ENCODE measurements at regions not wholly inside any gene's neighbourhood (a gene's known extent, or its start where the extent isn't known, plus 50 kb on each side); places are given as distances from the start of the nearest gene placed in this dataset.
"Not testable (repeated sequence)": the region's sequence is repeated elsewhere in the genome, so short reads cannot be mapped to it uniquely, and the experiment has no call there.

DNA sequence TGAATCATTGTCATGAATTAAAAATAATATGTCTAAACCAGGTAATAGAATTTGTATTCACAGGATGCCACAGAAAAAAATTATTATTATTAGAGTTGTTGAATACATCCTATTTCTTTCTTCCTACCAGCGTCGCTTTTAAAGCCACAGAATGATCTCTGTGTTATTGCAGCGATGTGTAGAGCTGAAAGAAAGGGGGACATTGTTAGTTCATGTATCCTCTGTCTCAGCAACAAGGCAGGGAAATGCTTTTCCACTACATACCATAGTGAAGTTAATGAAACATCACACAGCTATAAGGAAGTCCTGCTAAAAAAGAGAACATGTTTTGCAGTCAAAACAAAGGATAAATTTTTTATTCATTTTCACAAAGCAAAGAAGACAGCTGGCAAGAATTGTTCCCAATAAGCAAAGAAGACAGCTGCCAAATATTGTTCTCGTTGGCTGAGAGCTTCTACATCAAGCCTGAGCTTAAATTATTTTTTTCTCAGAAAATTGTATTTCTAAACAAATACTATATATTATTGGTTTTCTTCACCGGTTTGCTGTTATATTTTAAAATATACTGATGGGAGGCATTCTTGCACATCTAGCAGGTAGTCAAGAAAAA is 1234.4 kb downstream of the SUCLG1 start:
- no peak for DNase-seq

DNA sequence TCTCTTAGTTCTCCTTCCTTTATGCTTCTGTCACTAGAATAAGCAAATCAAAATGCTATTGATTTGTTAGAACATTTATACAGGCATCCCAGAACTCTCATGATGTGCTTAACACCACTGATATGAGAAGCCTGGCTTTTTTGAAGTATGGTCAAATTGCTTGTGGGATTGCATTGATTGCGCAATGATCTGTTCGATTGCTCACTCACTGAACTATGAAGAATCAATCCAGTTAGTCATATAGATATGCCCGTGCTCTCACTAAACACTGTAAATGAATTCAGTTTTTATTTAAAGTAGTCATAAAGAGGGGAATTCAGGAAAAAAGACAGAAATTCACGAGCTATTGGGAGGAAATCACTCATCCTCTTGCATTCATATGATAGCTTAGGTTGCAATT is 1237.8 kb downstream of the SUCLG1 start:
- DNase-seq, result no peak

DNA sequence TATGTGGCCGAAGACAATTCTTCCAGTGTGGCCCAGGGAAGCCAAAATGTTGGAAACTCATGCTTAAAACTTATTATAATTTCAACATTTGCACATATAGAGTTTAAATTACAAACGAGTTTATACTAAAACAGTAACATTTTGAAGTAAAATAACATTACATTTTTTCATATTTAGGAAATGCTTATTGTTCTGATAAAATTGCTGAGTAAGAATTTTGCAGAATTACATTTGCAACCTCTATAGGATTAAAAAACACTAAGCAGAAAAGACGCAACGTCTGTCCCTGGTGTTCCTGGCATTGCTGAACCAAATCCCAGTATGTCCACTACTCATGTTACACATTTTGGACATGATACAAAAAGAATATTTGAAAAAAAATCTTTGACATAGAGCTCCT is 1241.2 kb downstream of the SUCLG1 start:
- DNase-seq, result no peak

DNA sequence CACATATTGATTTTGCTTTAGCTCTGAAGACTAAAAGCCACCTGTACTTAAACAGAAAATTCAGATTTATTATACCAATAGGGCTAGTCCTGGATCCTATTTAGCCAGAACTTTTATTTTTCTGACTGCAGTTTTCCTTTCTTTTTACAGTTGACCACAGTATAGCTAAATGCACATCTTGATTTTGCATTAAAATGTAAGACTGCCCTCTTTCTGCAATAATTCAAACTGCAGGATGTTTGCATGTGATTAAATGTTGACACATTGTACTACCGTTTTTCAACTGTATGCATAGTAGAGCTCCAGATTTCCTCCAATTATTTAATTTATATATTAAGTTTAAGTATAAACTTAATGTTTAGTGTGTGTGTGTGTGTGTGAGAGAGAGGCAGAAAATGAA is 1262.9 kb downstream of the SUCLG1 start:
- DNase-seq, result no peak

DNA sequence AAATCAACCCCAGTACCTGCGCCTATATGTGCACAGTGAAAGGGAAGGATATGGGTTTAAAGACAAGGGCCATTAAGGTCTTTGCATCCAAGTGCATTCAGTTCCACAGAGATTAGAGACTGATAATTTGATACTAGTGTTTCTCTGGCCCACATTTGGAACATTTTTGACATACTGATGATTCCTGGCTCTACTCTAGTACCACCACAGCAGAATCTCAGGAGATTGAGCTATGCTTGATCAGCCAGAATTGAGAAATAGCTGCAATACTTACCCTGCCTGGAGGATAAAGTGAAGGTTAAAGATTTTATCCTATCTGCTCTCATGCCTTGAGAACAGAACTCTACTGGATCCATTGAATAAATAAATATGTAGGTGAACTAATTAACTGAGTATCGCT is 1267.8 kb downstream of the SUCLG1 start:
- DNase-seq, result no peak

DNA sequence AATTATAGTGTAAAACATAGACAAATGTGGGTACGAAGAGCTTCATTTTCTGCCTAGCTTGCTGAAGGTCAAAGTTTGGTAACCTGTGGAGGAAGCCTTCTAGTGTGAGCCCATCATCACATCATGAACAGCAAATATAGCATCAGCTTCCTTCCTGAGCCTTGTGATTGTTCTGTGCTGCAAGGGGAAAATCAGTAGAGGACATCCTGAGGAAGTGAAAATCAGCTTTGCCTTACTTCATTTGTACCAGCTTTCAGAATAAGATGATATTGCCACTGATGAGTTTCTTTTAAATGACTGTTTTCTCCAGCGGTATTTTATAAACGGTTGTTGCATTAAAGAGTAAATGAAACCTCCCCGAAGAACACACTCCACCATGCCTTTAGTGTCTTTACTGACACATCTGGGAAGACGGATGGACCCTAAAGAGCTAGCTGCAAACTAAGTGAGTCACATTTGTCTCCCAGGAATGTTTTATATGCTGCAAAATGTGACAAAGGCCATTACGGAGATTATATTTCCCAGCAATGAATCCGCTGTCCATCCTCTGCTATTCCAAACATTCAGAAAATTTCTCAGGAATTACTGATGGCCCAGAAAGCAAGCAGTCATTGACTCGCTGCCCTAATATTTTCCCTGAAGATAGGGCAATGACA is 1272.8 kb downstream of the SUCLG1 start:
- DNase-seq, result no peak

DNA sequence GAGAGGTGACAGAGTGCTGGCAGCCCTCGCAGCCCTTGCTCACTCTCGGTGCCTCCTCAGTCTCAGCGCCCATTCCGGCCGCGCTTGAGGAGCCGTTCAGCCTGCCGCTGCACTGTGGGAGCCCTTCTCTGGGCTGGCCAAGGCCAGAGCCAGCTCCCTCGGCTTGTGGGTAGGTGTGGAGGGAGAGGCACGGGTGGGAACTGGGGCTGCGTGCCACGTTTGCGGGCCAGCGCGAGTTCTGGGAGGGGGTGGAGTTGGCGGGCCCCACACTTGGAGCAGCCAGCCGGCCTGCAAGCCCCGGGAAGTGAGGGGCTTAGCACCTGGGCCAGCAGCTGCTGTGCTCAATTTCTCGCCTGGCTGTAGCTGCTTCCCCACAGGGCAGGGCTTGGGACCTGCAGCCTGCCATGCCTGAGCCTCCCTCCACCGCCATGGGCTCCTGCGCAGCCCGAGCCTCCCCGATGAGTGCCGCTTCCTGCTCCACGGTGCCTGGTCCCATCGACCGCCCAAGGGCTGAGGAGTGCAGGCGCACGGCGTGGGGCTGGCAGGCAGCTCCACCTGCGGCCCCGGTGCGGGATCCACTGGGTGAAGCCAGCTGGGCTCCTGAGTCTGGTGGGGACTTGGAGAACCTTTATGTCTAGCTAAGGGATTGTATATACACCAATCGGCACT is 1278.1 kb downstream of the SUCLG1 start:
- not testable (repeated sequence) for DNase-seq

DNA sequence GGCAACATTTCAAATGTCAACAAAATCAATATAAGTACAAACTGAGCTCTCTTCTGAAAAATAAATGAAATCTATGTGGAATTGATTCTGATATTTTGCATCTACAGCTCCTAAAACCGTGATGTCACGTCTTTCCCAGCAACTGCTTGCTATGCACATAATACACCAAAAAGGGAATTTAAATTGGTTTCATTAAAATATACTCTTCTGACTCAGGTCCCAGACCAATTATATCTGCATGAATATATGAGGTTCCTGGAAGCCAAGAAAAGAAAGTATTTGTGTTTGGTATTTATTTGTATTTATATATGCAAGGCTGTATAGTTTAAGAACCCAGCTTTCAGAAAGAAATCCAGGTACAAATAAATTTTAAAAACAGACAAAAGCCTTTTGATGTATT is 1282.5 kb downstream of the SUCLG1 start:
- no peak for DNase-seq

DNA sequence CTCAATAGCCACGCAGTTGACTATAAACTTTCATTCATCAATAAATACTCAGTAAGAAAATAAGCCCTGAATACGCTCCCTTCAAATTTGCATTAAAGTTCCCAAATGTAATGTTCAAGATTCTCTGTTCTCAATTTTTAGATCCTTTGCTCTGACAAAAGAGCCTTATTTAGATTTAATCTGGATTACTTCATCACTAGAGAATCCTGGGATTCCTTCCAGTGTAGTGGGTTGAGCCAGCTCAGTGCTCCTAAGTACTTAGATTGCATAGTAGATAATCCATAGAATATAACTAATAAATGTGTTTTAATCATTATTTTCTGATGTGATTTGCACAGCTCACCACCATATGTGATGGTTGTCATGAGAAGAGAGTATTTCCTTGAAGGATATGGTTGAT is 1286.2 kb downstream of the SUCLG1 start:
- no peak for DNase-seq

DNA sequence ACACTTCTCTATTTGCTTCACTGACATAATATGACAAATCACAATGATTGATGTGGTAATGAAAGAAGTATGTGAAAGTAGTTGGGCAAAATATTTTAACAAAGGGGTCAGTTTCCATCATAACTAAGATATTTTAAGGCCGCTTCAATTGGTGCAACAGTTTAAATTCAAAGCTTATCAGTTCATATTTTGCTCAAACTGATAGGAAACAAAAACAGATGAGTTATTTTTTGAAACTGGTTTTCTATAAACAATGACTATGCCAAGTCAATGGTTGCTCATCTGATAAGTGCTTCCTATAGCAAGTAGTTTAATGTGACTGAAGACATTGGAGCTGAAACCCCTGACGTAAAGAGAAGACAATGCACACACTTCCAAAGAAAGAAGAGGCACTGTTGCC is 1290.7 kb downstream of the SUCLG1 start:
- DNase-seq, result no peak

DNA sequence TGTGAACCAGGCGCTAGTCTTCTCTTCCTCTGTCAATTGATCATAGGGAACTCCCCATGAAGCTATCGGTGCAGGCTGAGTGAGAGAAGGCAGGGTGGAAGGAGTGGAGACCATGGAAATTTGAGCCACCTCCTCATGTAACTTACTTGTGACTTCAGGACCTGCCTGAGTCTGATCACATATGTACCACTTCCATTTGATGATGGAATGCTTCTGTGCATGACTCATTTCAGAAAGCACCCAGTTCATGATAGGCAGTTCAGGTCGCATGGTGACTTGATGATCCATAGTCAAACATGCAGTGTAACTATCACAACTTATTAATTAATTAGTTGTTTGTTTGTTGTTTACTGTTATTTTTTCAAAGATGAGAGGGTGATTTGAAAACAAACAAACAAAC is 1296.7 kb downstream of the SUCLG1 start:
- no peak for DNase-seq

DNA sequence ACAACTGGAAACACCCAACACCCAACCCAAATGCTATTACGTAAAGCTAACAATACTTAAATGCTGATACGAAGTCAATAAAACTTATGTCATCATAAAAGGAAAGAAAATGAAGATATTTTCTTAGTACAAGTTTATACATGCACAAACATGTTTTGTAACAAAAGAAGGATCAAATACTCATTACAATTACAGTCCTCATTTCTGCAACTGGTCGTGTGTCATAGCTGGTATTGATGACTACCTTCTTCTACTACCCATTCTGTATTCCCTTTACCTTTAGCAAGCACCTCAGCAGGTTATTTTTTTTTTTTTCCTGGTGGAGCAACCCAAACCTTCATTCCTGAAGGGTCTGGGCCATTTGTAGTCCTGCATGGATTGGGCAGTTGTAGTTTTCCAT is 1298.5 kb downstream of the SUCLG1 start:
- no peak for DNase-seq

DNA sequence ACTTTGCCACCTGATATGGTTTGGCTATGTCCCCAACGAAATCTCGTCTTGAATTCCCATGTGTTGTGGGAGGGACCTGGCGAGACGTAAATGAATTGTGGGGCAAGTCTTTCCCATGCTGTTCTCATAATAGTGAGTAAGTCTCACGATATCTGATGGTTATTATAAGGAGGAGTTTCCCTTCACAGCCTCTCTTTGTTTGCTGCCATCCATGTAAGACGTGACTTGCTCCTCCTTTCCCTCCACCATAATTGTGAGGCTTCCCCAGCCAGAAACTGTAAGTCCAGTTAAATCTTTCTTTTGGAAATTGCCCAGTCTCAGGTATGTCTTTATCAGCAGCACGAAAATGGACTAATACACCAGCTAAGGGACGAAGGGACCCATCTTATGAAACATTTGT is 1303.3 kb downstream of the SUCLG1 start:
- no peak for DNase-seq

DNA sequence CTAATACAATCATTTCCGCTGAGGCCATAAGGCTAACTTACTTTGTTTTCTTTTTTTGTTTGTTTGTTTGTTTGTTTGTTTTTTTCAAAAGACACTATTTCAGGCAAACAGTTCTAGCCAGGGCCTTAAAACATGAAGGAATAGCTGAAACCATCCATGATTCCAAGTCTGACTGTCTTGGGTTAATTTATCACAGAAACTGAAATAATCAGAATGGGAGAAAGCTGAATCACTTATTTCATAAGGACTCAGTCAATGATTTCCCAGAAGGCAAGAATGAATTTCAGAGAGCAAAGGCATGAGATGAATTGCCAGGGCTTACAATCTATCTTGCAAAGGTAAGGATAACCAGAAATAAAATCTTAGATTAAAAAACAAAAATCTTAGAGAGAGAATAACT is 1315.1 kb downstream of the SUCLG1 start:
- DNase-seq, result no peak

DNA sequence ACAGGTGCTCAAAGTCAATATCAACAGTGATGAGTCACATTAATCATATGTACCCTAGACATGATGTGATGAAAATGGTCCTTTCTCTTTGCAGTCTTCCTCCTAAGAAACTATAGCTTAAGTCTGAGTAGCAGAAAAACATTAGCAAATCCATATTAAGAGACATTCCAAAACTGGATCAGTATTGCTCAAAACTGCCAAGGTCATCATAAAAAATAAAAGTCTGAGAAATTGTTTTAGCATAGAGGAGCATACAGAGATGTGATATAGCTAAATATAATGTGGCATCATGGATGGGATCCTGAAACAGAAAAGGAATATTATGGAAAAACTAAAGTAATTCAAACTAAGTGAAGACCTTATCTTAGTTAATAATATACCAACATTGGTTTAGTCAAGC is 1316.1 kb downstream of the SUCLG1 start:
- no peak for DNase-seq

DNA sequence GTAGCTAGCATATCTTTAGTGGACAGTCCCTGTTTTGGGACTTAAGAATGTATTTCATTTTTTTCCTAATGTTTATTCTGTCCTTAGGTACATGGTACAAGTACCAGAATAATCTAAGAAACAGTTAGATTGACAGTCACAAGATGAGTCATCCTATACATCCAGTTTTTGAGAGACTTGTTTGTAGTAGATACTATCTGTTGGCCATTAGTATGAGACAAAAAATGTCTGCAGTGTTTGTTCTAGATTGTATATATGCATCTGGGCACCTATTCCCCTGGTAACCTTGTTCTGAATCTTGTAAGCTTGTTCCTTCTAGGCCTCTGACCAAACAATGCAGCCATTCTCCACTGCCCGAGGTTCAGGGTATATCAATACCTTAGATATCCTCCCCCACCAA is 1343.5 kb downstream of the SUCLG1 start:
- DNase-seq, result no peak

DNA sequence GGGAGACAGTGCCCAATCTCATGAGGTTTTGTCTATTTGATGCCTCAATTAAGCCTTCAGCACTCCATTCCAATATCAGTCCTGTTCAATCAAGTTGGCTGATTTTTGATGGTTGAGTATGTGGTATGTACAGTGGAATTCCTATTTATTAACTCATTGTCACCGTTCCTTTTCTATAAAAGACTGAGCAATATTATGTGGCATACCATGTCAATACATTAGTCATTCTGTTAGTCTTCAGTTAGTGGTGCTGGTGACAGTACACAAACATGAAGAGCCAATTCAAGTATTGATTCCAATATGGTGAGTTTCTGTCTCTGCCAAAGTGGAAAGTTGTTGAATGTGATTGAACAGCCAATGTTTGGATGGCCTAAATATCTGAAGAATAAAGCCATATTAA is 1343.9 kb downstream of the SUCLG1 start:
- DNase-seq, result no peak

DNA sequence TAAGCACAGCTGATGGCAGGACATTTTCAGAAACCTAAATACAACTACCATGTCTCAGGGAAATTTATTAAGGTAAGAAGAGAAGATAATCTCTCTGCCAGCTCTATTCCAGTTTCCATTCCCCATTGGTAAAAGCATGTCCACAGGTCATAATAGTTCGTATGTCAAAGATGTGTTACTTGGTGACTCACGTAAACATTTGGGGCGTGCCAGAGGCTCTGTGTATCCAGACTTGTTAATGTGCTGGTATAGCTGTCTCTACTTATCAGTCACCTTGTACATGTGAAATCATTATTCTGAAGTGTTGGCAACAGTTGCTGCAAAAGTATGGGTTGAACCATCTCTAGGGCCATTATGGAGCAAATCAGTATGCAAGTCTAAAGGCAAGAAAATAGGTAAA is 1345.1 kb downstream of the SUCLG1 start:
- DNase-seq, result no peak

DNA sequence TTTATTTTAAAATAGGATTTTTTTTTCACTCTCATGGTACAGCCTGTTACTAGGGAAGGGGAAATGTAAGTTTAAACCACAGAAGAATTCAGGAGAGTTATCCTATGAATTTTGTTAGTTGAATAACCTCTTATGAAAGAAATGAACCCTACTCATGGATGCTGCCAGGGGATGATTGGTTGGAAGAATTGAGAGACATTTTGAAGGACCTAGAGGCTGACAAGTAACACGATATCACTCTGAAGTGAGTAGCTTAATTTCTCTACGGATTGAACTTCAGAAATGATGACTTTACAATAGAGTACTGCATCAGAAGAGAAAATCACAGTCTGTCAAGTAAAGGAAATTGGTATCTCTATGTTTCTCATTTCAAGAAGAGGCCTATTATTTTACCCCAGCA is 1346.2 kb downstream of the SUCLG1 start:
- no peak for DNase-seq

DNA sequence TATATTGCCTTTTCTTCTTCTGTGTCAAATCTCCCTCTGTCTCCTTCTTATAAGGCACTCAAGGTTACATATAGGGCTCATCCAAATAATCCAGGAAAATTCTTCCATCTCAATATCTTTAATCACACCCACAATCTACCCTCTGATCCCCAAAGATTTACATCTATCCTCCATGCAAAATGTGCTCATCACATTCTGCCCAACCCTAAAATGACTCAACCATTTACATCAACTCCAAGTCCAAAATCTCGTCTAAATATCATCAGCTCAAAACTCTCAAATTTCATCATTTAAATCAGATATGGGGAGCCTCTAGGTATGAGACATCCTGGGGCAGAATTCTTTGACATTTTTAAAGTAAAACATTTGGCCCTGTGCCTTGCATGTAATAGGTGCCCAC is 1349.8 kb downstream of the SUCLG1 start:
- no peak for DNase-seq

DNA sequence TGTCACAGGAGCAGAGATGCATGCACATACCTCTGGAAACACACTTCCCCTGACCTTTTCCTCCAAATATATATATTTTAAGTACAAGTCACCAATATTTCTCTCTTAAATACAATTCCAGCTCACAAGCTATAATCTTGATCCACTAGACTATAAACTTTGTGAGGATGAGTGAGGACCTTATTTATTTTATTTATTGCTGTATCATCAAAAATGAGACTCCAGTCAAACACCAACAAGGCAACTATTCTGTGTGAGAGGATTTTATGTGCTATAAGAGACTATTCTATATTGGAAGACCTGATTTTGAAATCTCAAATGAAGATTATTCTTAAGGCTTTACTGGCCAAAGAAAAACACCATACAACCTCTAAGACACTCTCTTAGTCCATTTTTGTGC is 1352.2 kb downstream of the SUCLG1 start:
- DNase-seq, result no peak

DNA sequence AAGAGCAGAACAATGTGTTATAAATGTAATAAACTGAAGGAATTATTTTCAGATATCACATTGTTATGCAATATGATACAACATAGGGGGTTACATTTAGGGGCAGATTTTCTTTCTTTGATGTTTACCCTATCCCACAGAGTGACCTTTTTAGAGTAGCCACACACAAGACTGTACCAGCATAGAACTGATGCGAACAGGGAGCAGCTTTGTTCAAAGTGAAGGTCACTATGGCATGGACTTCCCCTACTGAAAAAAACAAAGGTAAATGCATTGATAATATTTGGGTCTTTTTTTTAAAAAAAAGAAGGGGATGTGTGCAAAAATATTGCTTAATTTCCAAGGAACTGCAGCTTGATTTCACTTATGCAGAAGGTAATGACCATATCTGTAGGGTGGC is 1354.9 kb downstream of the SUCLG1 start:
- no peak for DNase-seq

DNA sequence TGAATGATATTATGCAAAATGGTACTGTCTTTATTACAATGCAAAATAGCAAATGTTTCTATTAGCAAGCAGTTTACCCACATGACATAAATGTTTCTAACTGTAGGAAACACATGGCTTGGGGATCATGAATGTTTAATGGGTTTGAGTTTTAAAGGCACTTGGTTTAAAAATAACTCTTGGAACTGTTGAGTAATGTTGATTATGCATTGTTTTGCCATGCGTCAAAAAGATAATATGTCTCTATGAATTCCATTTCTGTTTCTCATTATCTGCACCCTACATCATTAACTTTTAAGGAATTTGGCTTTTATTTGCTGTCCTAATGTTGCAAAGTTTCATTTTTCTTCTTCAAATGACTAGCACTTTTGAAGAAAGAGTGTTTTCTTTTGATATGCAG is 1355.5 kb downstream of the SUCLG1 start:
- DNase-seq, result no peak

DNA sequence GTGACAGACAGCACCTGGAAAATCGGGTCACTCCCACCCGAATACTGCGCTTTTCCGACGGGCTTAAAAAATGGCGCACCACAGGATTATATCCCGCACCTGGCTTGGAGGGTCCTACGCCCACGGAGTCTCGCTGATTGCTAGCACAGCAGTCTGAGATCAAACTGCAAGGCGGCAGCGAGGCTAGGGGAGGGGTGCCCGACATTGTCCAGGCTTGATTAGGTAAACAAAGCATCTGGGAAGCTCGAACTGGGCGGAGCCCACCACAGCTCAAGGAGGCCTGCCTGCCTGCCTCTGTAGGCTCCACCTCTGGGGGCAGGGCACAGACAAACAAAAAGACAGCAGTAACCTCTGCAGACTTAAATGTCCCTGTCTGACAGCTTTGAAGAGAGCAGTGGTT is 1370.0 kb downstream of the SUCLG1 start:
- not testable (repeated sequence) for DNase-seq

DNA sequence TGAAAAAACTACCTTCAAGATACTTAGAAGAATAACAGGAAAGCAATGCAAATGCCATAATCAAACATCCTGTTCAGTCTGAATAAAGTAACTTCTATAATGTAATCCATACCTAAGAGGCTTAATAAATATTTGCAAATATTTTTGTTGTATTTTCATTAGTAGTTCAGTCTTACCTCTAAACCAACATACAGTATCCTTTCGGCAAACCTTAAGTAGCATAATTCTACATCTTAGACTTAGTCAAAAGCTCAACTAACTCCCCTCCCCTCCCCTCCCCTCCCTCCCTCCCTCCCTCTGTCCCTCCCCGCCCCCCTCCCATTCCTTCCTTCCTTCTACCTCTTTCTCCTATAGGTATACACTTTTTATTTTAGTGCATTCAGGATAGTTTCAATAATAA is 1373.2 kb downstream of the SUCLG1 start:
- DNase-seq, result no peak
